Stomach smooth muscle (tissue), 2 donors: ENCODE measurements at regions not wholly inside any gene's neighbourhood (a gene's known extent, or its start where the extent isn't known, plus 50 kb on each side); places are given as distances from the start of the nearest gene placed in this dataset.
"Not testable (repeated sequence)": the region's sequence is repeated elsewhere in the genome, so short reads cannot be mapped to it uniquely, and the experiment has no call there.

Experiments used
- H3K27ac ChIP-seq: one replicate; pipeline ENCODE4 v1.7.0; 2013; ENCODE audit warnings: mild to moderate bottlenecking, low read length, inconsistent platforms
- H3K27me3 ChIP-seq, 2 donors: one replicate each; pipeline ENCODE4 v1.7.0; 2013; ENCODE audit warnings: low read length in 2 of 2; ENCODE audit not compliant: insufficient read depth in 2 of 2, control insufficient read depth in 1 of 2
- H3K36me3 ChIP-seq, 2 donors: one replicate each; pipeline ENCODE4 v1.7.0; 2013; ENCODE audit warnings: low read length in 2 of 2; ENCODE audit not compliant: control insufficient read depth in 2 of 2, insufficient read depth in 2 of 2
- H3K4me1 ChIP-seq: one replicate; pipeline ENCODE4 v1.7.0; 2013; ENCODE audit warnings: low read length; ENCODE audit not compliant: control insufficient read depth, insufficient read depth
- H3K4me3 ChIP-seq, 2 donors: one replicate each; pipeline ENCODE4 v1.7.0; 2013; ENCODE audit warnings: low read length in 2 of 2
- H3K9ac ChIP-seq, 2 donors: one replicate each; pipeline ENCODE4 v1.7.0; 2013; ENCODE audit warnings: low read length in 2 of 2, mild to moderate bottlenecking in 1 of 2
- H3K9me3 ChIP-seq, 2 donors: one replicate each; pipeline ENCODE4 v1.7.0; 2013; ENCODE audit warnings: low read length in 2 of 2; ENCODE audit not compliant: control insufficient read depth in 2 of 2
- donor health status: healthy.
- donor health status: Pancreatic carcinoma.

- H3K36me3 ChIP-seq: no peaks in the 10 kb centered on the region
- H3K27ac ChIP-seq: no peak overlapping the region
- no peaks in the 10 kb centered on the region for H3K4me1 ChIP-seq
- no peak overlapping the region for H3K9ac ChIP-seq
- H3K9me3 ChIP-seq: no peaks in the 10 kb centered on the region
- no peak overlapping the region for H3K4me3 ChIP-seq
- peaks cover 2 to 4% of the 10 kb centered on the region in 2 donors for H3K27me3 ChIP-seq
Measured at GRCh38 chr1:19024532-19024931, 68.1 kb upstream of the IFFO2 start.

- H3K36me3 ChIP-seq: no peaks in the 10 kb centered on the region
Measured at GRCh38 chr1:19023787-19024186, 67.3 kb upstream of the IFFO2 start.

GRCh38 chr1:19021845-19022244 lies 65.4 kb upstream of the IFFO2 start:
- H3K36me3 ChIP-seq: no peaks in the 10 kb centered on the region
- no peak overlapping the region for H3K27ac ChIP-seq
- no peak overlapping the region for H3K9ac ChIP-seq
- H3K27me3 ChIP-seq: no peaks in the 10 kb centered on the region
- H3K4me1 ChIP-seq: no peaks in the 10 kb centered on the region
- H3K9me3 ChIP-seq: no peaks in the 10 kb centered on the region
- H3K4me3 ChIP-seq: no peak overlapping the region

More at GRCh38 chr1:19023787-19024186, 67.3 kb upstream of the IFFO2 start:
- no peak overlapping the region for H3K27ac ChIP-seq
- no peaks in the 10 kb centered on the region for H3K4me1 ChIP-seq
- H3K27me3 ChIP-seq: peaks cover 2% of the 10 kb centered on the region in 2 donors
- no peak overlapping the region for H3K4me3 ChIP-seq
- no peaks in the 10 kb centered on the region for H3K9me3 ChIP-seq
- no peak overlapping the region for H3K9ac ChIP-seq

GRCh38 chr1:19019288-19019687 lies 62.8 kb upstream of the IFFO2 start:
- H3K27ac ChIP-seq, H3K4me1 ChIP-seq, H3K36me3 ChIP-seq, H3K27me3 ChIP-seq, H3K4me3 ChIP-seq, H3K9ac ChIP-seq, H3K9me3 ChIP-seq: not testable (repeated sequence)

- peaks cover 16% of the 10 kb centered on the region for H3K4me1 ChIP-seq
- H3K9ac ChIP-seq: no peak overlapping the region
- no peaks in the 10 kb centered on the region for H3K9me3 ChIP-seq
- no peaks in the 10 kb centered on the region for H3K27me3 ChIP-seq
- no peak overlapping the region for H3K27ac ChIP-seq
- H3K36me3 ChIP-seq: no peaks in the 10 kb centered on the region
- no peak overlapping the region for H3K4me3 ChIP-seq
Measured at GRCh38 chr1:19015476-19015875, 59.0 kb upstream of the IFFO2 start.

- no peak overlapping the region for H3K9ac ChIP-seq
- H3K27me3 ChIP-seq: no peaks in the 10 kb centered on the region
- H3K36me3 ChIP-seq: no peaks in the 10 kb centered on the region
- peaks cover 23% of the 10 kb centered on the region for H3K4me1 ChIP-seq
- H3K27ac ChIP-seq: no peak overlapping the region
- no peaks in the 10 kb centered on the region for H3K9me3 ChIP-seq
- no peak overlapping the region for H3K4me3 ChIP-seq
Measured at GRCh38 chr1:19014765-19015164, 58.3 kb upstream of the IFFO2 start.

GRCh38 chr1:19013826-19014548 lies 57.5 kb upstream of the IFFO2 start:
- no peak overlapping the region for H3K4me3 ChIP-seq
- peaks cover 23% of the 10 kb centered on the region for H3K4me1 ChIP-seq
- H3K9me3 ChIP-seq: no peaks in the 10 kb centered on the region
- H3K27me3 ChIP-seq: no peaks in the 10 kb centered on the region
- no peak overlapping the region for H3K9ac ChIP-seq
- H3K36me3 ChIP-seq: no peaks in the 10 kb centered on the region
- no peak overlapping the region for H3K27ac ChIP-seq

GRCh38 chr1:19011845-19012231 lies 55.4 kb upstream of the IFFO2 start:
- H3K27ac ChIP-seq: peak overlapping the region; percentile 86

GRCh38 chr1:19010995-19011844 lies 54.7 kb upstream of the IFFO2 start:
- H3K9ac ChIP-seq: peak overlapping the region; percentile 67 to 71
- peak overlapping the region; percentile 10 to 49 for H3K4me3 ChIP-seq
- H3K27me3 ChIP-seq: no peaks in the 10 kb centered on the region
- peaks cover 23% of the 10 kb centered on the region for H3K4me1 ChIP-seq
- H3K9me3 ChIP-seq: no peaks in the 10 kb centered on the region
- H3K27ac ChIP-seq: peak overlapping the region; percentile 86
- H3K36me3 ChIP-seq: no peaks in the 10 kb centered on the region

More at GRCh38 chr1:19011845-19012231, 55.4 kb upstream of the IFFO2 start:
- Histone ChIP-seq H3K36me3 (no peaks in the 10 kb centered on the region), H3K9ac (peak overlapping the region; percentile 29 to 52), H3K27me3 (no peaks in the 10 kb centered on the region), H3K9me3 (no peaks in the 10 kb centered on the region), H3K4me3 (peak overlapping the region in 1 of 2 donors; percentile 10), H3K4me1 (peaks cover 23% of the 10 kb centered on the region)

- peaks cover 23% of the 10 kb centered on the region for H3K4me1 ChIP-seq
- H3K36me3 ChIP-seq: no peaks in the 10 kb centered on the region
- no peaks in the 10 kb centered on the region for H3K9me3 ChIP-seq
- H3K4me3 ChIP-seq: peak overlapping the region; percentile 3 to 49
- peak overlapping the region; percentile 67 to 71 for H3K9ac ChIP-seq
- peak overlapping the region; percentile 86 for H3K27ac ChIP-seq
- H3K27me3 ChIP-seq: no peaks in the 10 kb centered on the region
Measured at GRCh38 chr1:19010503-19010902, 54.0 kb upstream of the IFFO2 start.
